K562 (cell line): ENCODE measurements at regions not wholly inside any gene's neighbourhood (a gene's known extent, or its start where the extent isn't known, plus 50 kb on each side); places are given as distances from the start of the nearest gene placed in this dataset.

Experiments used
- ATAC-seq: fragments of 200-7000 bp; cut with Tn5 transposase; 3 replicates; pipeline ENCODE4 v1.9.1; 2020; ENCODE audit warnings: moderate library complexity
- BruUV-seq: library from RNA; stranded (reverse); fragments of 400-500 nt; replicated peaks from 2 replicates; lab custom pipeline; 2021; lab: Mats Ljungman, UMichigan
- CTCF ChIA-PET: fragments of 300-600 bp; formaldehyde crosslinking; extraction: SDS; loops from one replicate; lab custom pipeline; 2021; ENCODE audit warnings: low intra/inter-chr PET ratio; lab: Yijun Ruan, JAX
- POLR2A ChIA-PET: fragments of 300-600, 350-650 bp; sonication (Branson Sonifier 250); formaldehyde crosslinking; extraction: SDS; loops from one replicate; lab custom pipeline; 2021; ENCODE audit warnings: antibody characterized with exemption, inconsistent platforms; lab: Yijun Ruan, JAX
- DNase-seq, 4 experiments: peaks; one replicate each; pipeline versions ENCODE4 v3.0.0 to v3.0.0-alpha.2; 2011 to 2018; ENCODE audit warnings: low spot score in 3 of 4, mixed read lengths in 3 of 4; ENCODE audit errors: extremely low read depth in 1 of 4
- FAIRE-seq: peaks from 2 replicates; lab custom pipeline; 2011; peaks lifted over from hg19 to GRCh38; lab: Jason Lieb, UNC
- H2AFZ ChIP-seq: 2 replicates; pipeline ENCODE4 v1.6.0; 2011; ENCODE audit warnings: low read depth, low read length, control low read depth, inconsistent platforms
- H3K27ac ChIP-seq: fragments of 200-600 bp; 3 replicates; pipeline ENCODE4 v1.8.0; 2011; ENCODE audit warnings: low read depth, mild to moderate bottlenecking, control low read depth, inconsistent platforms, low read length, moderate library complexity, mixed read lengths; ENCODE audit errors: extremely low read depth
- H3K27me3 ChIP-seq, 2 experiments: fragments of 300-600 bp in 1 of 2; 2 replicates in 1 of 2; 3 replicates in 1 of 2; pipeline versions ENCODE4 v1.6.0 to v1.8.0; 2011; ENCODE audit warnings: inconsistent platforms in 2 of 2, low read length in 2 of 2, mild to moderate bottlenecking in 1 of 2, mixed read lengths in 1 of 2, moderate library complexity in 1 of 2; ENCODE audit not compliant: control insufficient read depth in 2 of 2, insufficient read depth in 2 of 2
- H3K36me3 ChIP-seq: fragments of 300-600 bp; 3 replicates; pipeline ENCODE4 v1.8.0; 2011; ENCODE audit warnings: mild to moderate bottlenecking, low read length, inconsistent platforms; ENCODE audit not compliant: control insufficient read depth, insufficient read depth
- H3K4me1 ChIP-seq, 2 experiments: fragments of 200-600 bp in 1 of 2; replicated peaks in 1 of 2; 2 replicates in 1 of 2; 3 replicates in 1 of 2; pipeline versions ENCODE4 v1.5.1 to v1.8.0; 2011; ENCODE audit warnings: inconsistent platforms in 2 of 2, low read length in 2 of 2, mild to moderate bottlenecking in 1 of 2, mixed read lengths in 1 of 2, moderate library complexity in 1 of 2; ENCODE audit not compliant: control insufficient read depth in 2 of 2, insufficient read depth in 2 of 2
- H3K4me2 ChIP-seq: 2 replicates; pipeline ENCODE4 v1.6.1; 2011; ENCODE audit warnings: low read length, control low read depth, inconsistent platforms, mixed read lengths; ENCODE audit not compliant: insufficient read depth
- H3K4me3 ChIP-seq: fragments of 200-600 bp; sonication (generic), shearing (Covaris generic); 2 replicates; pipeline ENCODE4 v1.5.1; 2016; ENCODE audit warnings: control low read depth, inconsistent platforms
- H3K79me2 ChIP-seq: fragments of 200-600 bp; 3 replicates; pipeline ENCODE4 v1.8.0; 2011; ENCODE audit warnings: low read length, inconsistent platforms; ENCODE audit not compliant: control insufficient read depth, insufficient read depth
- H3K9ac ChIP-seq, 2 experiments: 2 replicates each; pipeline versions ENCODE4 v1.6.0 to v1.6.1; 2011; ENCODE audit warnings: low read depth in 2 of 2, low read length in 2 of 2, control low read depth in 1 of 2, inconsistent platforms in 1 of 2, mild to moderate bottlenecking in 1 of 2, mixed read lengths in 1 of 2; ENCODE audit not compliant: insufficient read depth in 1 of 2
- H3K9me1 ChIP-seq: one replicate; pipeline ENCODE4 v1.6.0; 2011; ENCODE audit warnings: inconsistent platforms, mild to moderate bottlenecking, low read length, moderate library complexity; ENCODE audit not compliant: control insufficient read depth, insufficient read depth
- H3K9me3 ChIP-seq: replicated peaks from 2 replicates; pipeline ENCODE4 v1.5.1; 2011; ENCODE audit warnings: low read depth, low read length, inconsistent platforms; ENCODE audit not compliant: control insufficient read depth, insufficient read depth
- H4K20me1 ChIP-seq: replicated peaks from 2 replicates; pipeline ENCODE4 v1.6.1; 2011; ENCODE audit warnings: low read length, inconsistent platforms, mixed read lengths; ENCODE audit not compliant: control insufficient read depth, insufficient read depth
- CBX3 ChIP-seq, 2 experiments: IDR thresholded peaks; 1 replicate in 1 of 2; 2 replicates in 1 of 2; pipeline ENCODE4 v1.6.1; 2012; ENCODE audit warnings: inconsistent platforms in 2 of 2, low read length in 2 of 2, borderline replicate concordance in 1 of 2, control low read depth in 1 of 2
- CTBP1 ChIP-seq: fragments of 450-650 bp; IDR thresholded peaks from 2 replicates; pipeline ENCODE4 v1.6.1; 2016; ENCODE audit warnings: borderline replicate concordance
- ELF4 ChIP-seq: fragments of 450-650 bp; formaldehyde crosslinking; IDR thresholded peaks from 2 replicates; pipeline ENCODE4 v1.4.0; 2022; ENCODE audit warnings: missing genetic modification characterization
- FOXA3 ChIP-seq, 2 experiments: fragments of 450-650 bp in 1 of 2; sonication (generic) in 1 of 2; formaldehyde crosslinking; IDR thresholded peaks in 1 of 2; conservative IDR thresholded peaks in 1 of 2; 2 replicates each; pipeline versions ENCODE4 v1.4.0 to v1.8.0; 2020 to 2022; ENCODE audit warnings: mild to moderate bottlenecking in 2 of 2, missing genetic modification reagents in 1 of 2
- SMAD4 ChIP-seq: fragments of 250-450 bp; sonication (Bioruptor Pico); conservative IDR thresholded peaks from 2 replicates; pipeline ENCODE4 v1.8.0; 2021; ENCODE audit warnings: inconsistent platforms, mild to moderate bottlenecking, moderate library complexity
- SPI1 ChIP-seq: IDR thresholded peaks from 2 replicates; pipeline ENCODE4 v1.6.1; 2011; ENCODE audit warnings: low read depth, low read length, control low read depth, borderline replicate concordance
- TAF7 ChIP-seq: fragments of 450-650 bp; IDR thresholded peaks from 2 replicates; pipeline ENCODE4 v1.6.1; 2016; ENCODE audit warnings: missing genetic modification characterization, missing compliant biosample characterization
- in situ Hi-C: fragments of 300-500 bp; cut with MboI; formaldehyde crosslinking; loops from 4 replicates; pipeline ENCODE4 v1.15.0; 2018; ENCODE audit warnings: inconsistent platforms, mixed read lengths
- intact Hi-C: fragments of 100-400 bp; cut with micrococcal nuclease; formaldehyde crosslinking; loops from 2 replicates; pipeline ENCODE4 v1.14.2; 2022
- TF ChIP-seq, protein P1 (sequence below): fragments of 250-450 bp; sonication (Bioruptor Pico); IDR thresholded peaks from 2 replicates; pipeline ENCODE4 v1.5.0; 2020; ENCODE audit warnings: mild to moderate bottlenecking, borderline replicate concordance
- TF ChIP-seq, protein P2 (sequence below), 2 experiments: IDR thresholded peaks; 2 replicates each; pipeline ENCODE4 v1.6.1; 2012; ENCODE audit warnings: improper control_type of control experiment in 2 of 2, low read depth in 2 of 2, low read length in 2 of 2, borderline replicate concordance in 1 of 2
- TF ChIP-seq, protein P3 (sequence below): fragments of 250-450 bp; sonication (Bioruptor Pico); IDR thresholded peaks from 2 replicates; pipeline ENCODE4 v1.8.0; 2022; ENCODE audit warnings: inconsistent platforms, mild to moderate bottlenecking, moderate library complexity, borderline replicate concordance

DNA sequence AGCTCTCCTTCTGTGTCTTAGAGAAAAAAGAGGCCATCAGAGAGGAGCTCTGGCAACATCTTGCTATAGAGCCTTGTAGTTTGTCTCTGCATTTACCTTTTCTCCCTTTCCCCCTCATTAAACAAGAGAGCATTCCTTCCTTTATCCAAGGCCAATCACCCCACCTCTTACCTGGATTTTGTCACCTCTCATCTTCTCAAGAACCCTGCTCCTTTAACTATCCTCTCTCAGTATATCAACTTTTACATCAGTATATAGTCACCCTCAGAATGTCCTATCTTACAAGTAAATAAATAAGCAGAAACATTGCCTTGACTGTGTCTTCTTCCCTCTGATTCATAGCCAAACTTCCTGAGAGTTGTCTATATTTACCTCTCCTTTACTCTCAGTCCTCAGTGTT, 105.0 kb upstream of the SLC38A2 start:
- intact Hi-C loops (no loop called here), in situ Hi-C loops (no loop called here)
- no peaks in the 10 kb centered on the region for H3K36me3 ChIP-seq
- H4K20me1 ChIP-seq: no peaks in the 10 kb centered on the region
- DNase-seq (no peak), ATAC-seq (no peak)
- H3K27me3 ChIP-seq: no peaks in the 10 kb centered on the region
- no peak overlapping the region for H3K9ac ChIP-seq
- H3K9me1 ChIP-seq: no peaks in the 10 kb centered on the region
- H3K4me2 ChIP-seq: no peak overlapping the region
- no peak overlapping the region for H2AFZ ChIP-seq
- H3K27ac ChIP-seq: no peak overlapping the region
- CTCF ChIA-PET: no interaction called here
- peaks cover 0 to 16% of the 10 kb centered on the region in 2 experiments; a peak in 3 of 5 replicates for H3K4me1 ChIP-seq
- BruUV-seq: no TSS peak
- H3K4me3 ChIP-seq: no peak overlapping the region
- H3K79me2 ChIP-seq: no peaks in the 10 kb centered on the region
- no peak for TF ChIP-seq FOXA3 (CRISPR knock-in tag; conservative IDR thresholded peaks at IDR 0.05 in 1 of 2, IDR thresholded peaks at IDR 0.05 in 1 of 2)
- no peak for TF ChIP-seq TAF7 (tag)
- TF ChIP-seq, protein P1, sequence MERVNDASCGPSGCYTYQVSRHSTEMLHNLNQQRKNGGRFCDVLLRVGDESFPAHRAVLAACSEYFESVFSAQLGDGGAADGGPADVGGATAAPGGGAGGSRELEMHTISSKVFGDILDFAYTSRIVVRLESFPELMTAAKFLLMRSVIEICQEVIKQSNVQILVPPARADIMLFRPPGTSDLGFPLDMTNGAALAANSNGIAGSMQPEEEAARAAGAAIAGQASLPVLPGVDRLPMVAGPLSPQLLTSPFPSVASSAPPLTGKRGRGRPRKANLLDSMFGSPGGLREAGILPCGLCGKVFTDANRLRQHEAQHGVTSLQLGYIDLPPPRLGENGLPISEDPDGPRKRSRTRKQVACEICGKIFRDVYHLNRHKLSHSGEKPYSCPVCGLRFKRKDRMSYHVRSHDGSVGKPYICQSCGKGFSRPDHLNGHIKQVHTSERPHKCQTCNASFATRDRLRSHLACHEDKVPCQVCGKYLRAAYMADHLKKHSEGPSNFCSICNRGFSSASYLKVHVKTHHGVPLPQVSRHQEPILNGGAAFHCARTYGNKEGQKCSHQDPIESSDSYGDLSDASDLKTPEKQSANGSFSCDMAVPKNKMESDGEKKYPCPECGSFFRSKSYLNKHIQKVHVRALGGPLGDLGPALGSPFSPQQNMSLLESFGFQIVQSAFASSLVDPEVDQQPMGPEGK: no peak
- no peak for TF ChIP-seq SPI1
- no peak for TF ChIP-seq CBX3 (IDR thresholded peaks at IDR 0.05; ENCODE audit: borderline replicate concordance in 1 of 2, low read length in 2 of 2)
- TF ChIP-seq SMAD4 (CRISPR knock-in tag): no peak
- TF ChIP-seq CTBP1: no peak
- no peak for TF ChIP-seq ELF4 (CRISPR knock-in tag)
- TF ChIP-seq, protein P2, sequence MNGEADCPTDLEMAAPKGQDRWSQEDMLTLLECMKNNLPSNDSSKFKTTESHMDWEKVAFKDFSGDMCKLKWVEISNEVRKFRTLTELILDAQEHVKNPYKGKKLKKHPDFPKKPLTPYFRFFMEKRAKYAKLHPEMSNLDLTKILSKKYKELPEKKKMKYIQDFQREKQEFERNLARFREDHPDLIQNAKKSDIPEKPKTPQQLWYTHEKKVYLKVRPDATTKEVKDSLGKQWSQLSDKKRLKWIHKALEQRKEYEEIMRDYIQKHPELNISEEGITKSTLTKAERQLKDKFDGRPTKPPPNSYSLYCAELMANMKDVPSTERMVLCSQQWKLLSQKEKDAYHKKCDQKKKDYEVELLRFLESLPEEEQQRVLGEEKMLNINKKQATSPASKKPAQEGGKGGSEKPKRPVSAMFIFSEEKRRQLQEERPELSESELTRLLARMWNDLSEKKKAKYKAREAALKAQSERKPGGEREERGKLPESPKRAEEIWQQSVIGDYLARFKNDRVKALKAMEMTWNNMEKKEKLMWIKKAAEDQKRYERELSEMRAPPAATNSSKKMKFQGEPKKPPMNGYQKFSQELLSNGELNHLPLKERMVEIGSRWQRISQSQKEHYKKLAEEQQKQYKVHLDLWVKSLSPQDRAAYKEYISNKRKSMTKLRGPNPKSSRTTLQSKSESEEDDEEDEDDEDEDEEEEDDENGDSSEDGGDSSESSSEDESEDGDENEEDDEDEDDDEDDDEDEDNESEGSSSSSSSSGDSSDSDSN (IDR thresholded peaks at IDR 0.05; ENCODE audit: borderline replicate concordance in 1 of 2, low read depth in 2 of 2, low read length in 2 of 2): no peak
- TF ChIP-seq, protein P3, sequence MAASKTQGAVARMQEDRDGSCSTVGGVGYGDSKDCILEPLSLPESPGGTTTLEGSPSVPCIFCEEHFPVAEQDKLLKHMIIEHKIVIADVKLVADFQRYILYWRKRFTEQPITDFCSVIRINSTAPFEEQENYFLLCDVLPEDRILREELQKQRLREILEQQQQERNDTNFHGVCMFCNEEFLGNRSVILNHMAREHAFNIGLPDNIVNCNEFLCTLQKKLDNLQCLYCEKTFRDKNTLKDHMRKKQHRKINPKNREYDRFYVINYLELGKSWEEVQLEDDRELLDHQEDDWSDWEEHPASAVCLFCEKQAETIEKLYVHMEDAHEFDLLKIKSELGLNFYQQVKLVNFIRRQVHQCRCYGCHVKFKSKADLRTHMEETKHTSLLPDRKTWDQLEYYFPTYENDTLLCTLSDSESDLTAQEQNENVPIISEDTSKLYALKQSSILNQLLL (CRISPR knock-in tag): no peak
- TF ChIP-seq, all 486 proteins: peak for 0
- H3K9me3 ChIP-seq: no peaks in the 10 kb centered on the region
- POLR2A ChIA-PET: interaction anchor here (0.6 kb wide), 1 partner anchor 12 kb away, joined by 4 read pairs; no protein-coding TSS in a partner anchor
- FAIRE-seq: no peak
